PC-9 (cell line): ENCODE measurements at regions not wholly inside any gene's neighbourhood (a gene's known extent, or its start where the extent isn't known, plus 50 kb on each side); places are given as distances from the start of the nearest gene placed in this dataset.

Experiments used
- BruUV-seq: library from RNA; stranded (reverse); fragments of 400-500 nt; replicated peaks from 2 replicates; lab custom pipeline; 2021; lab: Mats Ljungman, UMichigan
- CTCF ChIA-PET: fragments of 300-600 bp; sonication (Branson Sonifier 250); formaldehyde crosslinking; loops from one replicate; lab custom pipeline; 2022; ENCODE audit warnings: antibody characterized with exemption; lab: Charles Lee
- POLR2A ChIA-PET: fragments of 300-600 bp; sonication (Branson Sonifier 250); formaldehyde crosslinking; loops from one replicate; lab custom pipeline; 2022; ENCODE audit warnings: antibody characterized with exemption; ENCODE audit not compliant: unreplicated experiment; lab: Charles Lee
- DNase-seq, 2 experiments: peaks; one replicate each; pipeline versions ENCODE4 v3.0.0 to v3.0.0-alpha.2; 2015 to 2022; ENCODE audit warnings: mixed read lengths in 1 of 2
- H2AFZ ChIP-seq: fragments of 200-600 bp; sonication (generic); 2 replicates; pipeline ENCODE4 v1.8.1; 2017; ENCODE audit warnings: antibody characterized with exemption
- H3F3A ChIP-seq: fragments of 200-600 bp; sonication (generic); 2 replicates; pipeline ENCODE4 v1.8.1; 2017; ENCODE audit warnings: antibody characterized with exemption, mild to moderate bottlenecking, low read depth; ENCODE audit not compliant: insufficient read depth
- H3K27ac ChIP-seq: fragments of 200-600 bp; sonication (generic); 2 replicates; pipeline ENCODE4 v1.6.1; 2016; ENCODE audit warnings: mixed run types
- H3K27me3 ChIP-seq: fragments of 200-600 bp; sonication (generic); 2 replicates; pipeline ENCODE4 v1.6.1; 2016; ENCODE audit warnings: low read depth, mixed run types; ENCODE audit not compliant: insufficient read depth
- H3K36me3 ChIP-seq: fragments of 200-600 bp; sonication (generic); 2 replicates; pipeline ENCODE4 v1.6.1; 2016; ENCODE audit warnings: low read depth, mixed run types
- H3K4me1 ChIP-seq: fragments of 200-600 bp; sonication (generic); replicated peaks from 2 replicates; pipeline ENCODE4 v1.6.1; 2016; ENCODE audit warnings: mixed run types; ENCODE audit not compliant: insufficient read depth
- H3K4me2 ChIP-seq: fragments of 200-600 bp; sonication (generic); 2 replicates; pipeline ENCODE4 v1.6.1; 2017; ENCODE audit warnings: mixed run types
- H3K4me3 ChIP-seq: fragments of 200-600 bp; sonication (generic); 2 replicates; pipeline ENCODE4 v1.6.1; 2016; ENCODE audit warnings: mixed run types
- H3K79me2 ChIP-seq: fragments of 200-600 bp; sonication (generic); 2 replicates; pipeline ENCODE4 v1.6.1; 2017; ENCODE audit warnings: low read depth, mixed run types
- H3K9me2 ChIP-seq: fragments of 200-600 bp; sonication (generic); 2 replicates; pipeline ENCODE4 v1.8.1; 2017; ENCODE audit warnings: mild to moderate bottlenecking; ENCODE audit not compliant: insufficient read depth
- H3K9me3 ChIP-seq: fragments of 200-600 bp; sonication (generic); 2 replicates; pipeline ENCODE4 v1.8.1; 2016; ENCODE audit warnings: low read depth; ENCODE audit not compliant: insufficient read depth
- H4K20me1 ChIP-seq: fragments of 200-600 bp; sonication (generic); 2 replicates; pipeline ENCODE4 v1.8.1; 2017; ENCODE audit not compliant: insufficient read depth
- CTCF ChIP-seq: fragments of 200-600 bp; sonication (generic); conservative IDR thresholded peaks from 2 replicates; pipeline ENCODE4 v1.6.1; 2017; ENCODE audit warnings: mixed run types, antibody characterized with exemption, mild to moderate bottlenecking, moderate library complexity
- EZH2 ChIP-seq: fragments of 200-600 bp; sonication (generic); IDR thresholded peaks from 2 replicates; pipeline ENCODE4 v1.8.0; 2017; ENCODE audit warnings: antibody characterized with exemption, low read depth
- intact Hi-C: fragments of 100-400 bp; cut with micrococcal nuclease; formaldehyde crosslinking; loops from one replicate; pipeline ENCODE4 v1.10.0; 2022; ENCODE audit not compliant: unreplicated experiment

- DNase-seq, result no peak
- no peaks in the 10 kb centered on the region for H3K4me1 ChIP-seq
- ChIA-PET CTCF (no interaction called here), POLR2A (no interaction called here)
- TF ChIP-seq EZH2, result no peak
- no peak for TF ChIP-seq CTCF
- no peak overlapping the region for H3K4me3 ChIP-seq
- H3K27ac ChIP-seq, result no peak overlapping the region
- intact Hi-C loops, result loop anchor here (1.0 to 10.0 kb wide), 4 partner anchors 286 to 1348 kb away; no protein-coding TSS in a partner anchor
- H3K4me2 ChIP-seq, result no peak overlapping the region
- no peaks in the 10 kb centered on the region for H3K79me2 ChIP-seq
- no TSS peak for BruUV-seq
- peaks cover 12% of the 10 kb centered on the region for H3K27me3 ChIP-seq
- H3F3A ChIP-seq, result peaks cover 4% of the 10 kb centered on the region
- H2AFZ ChIP-seq, result no peak overlapping the region
- H3K9me3 ChIP-seq, result no peaks in the 10 kb centered on the region; the same call in 1 of the 2 replicates
- H3K36me3 ChIP-seq, result no peaks in the 10 kb centered on the region
- no peaks in the 10 kb centered on the region for H3K9me2 ChIP-seq
- 0 out of 2 replicates have a peak, but pooled peaks cover 3% of the 10 kb centered on the region for H4K20me1 ChIP-seq
Observed at GRCh38 chr22:44622679-44623078, 79.3 kb upstream of the PRR5 start.

GRCh38 chr22:44622147-44622427, 79.9 kb upstream of the PRR5 start:
- H3K4me3 ChIP-seq, result no peak overlapping the region
- H3K4me2 ChIP-seq, result no peak overlapping the region
- ChIA-PET CTCF (no interaction called here), POLR2A (no interaction called here)
- no TSS peak for BruUV-seq
- peak in 1 of 2 experiments; percentile 15 for DNase-seq
- H3K36me3 ChIP-seq, result no peaks in the 10 kb centered on the region
- H3K27ac ChIP-seq, result no peak overlapping the region
- H3K4me1 ChIP-seq, result no peaks in the 10 kb centered on the region
- intact Hi-C loops, result loop anchor here (2.0 to 10.0 kb wide), 3 partner anchors 285 to 1347 kb away; no protein-coding TSS in a partner anchor
- no peaks in the 10 kb centered on the region; the same call in 1 of the 2 replicates for H3K9me3 ChIP-seq
- H3F3A ChIP-seq, result peaks cover 10% of the 10 kb centered on the region
- 0 out of 2 replicates have a peak, but pooled peaks cover 3% of the 10 kb centered on the region for H4K20me1 ChIP-seq
- TF ChIP-seq EZH2 (no peak), CTCF (no peak)
- H3K9me2 ChIP-seq, result no peaks in the 10 kb centered on the region
- H3K79me2 ChIP-seq, result no peaks in the 10 kb centered on the region
- no peak overlapping the region for H2AFZ ChIP-seq
- peaks cover 6% of the 10 kb centered on the region; the same call in 1 of the 2 replicates for H3K27me3 ChIP-seq

GRCh38 chr22:44621401-44622146, 80.4 kb upstream of the PRR5 start:
- peaks cover 1% of the 10 kb centered on the region; the same call in 1 of the 2 replicates for H3K27me3 ChIP-seq
- H3K36me3 ChIP-seq, result no peaks in the 10 kb centered on the region
- H3K9me3 ChIP-seq, result no peaks in the 10 kb centered on the region; the same call in 1 of the 2 replicates
- POLR2A ChIA-PET, result no interaction called here
- no peak overlapping the region for H3K27ac ChIP-seq
- CTCF ChIA-PET, result no interaction called here
- no peaks in the 10 kb centered on the region for H3K4me1 ChIP-seq
- intact Hi-C loops, result loop anchor here (2.0 to 10.0 kb wide), 3 partner anchors 285 to 1347 kb away; no protein-coding TSS in a partner anchor
- no peaks in the 10 kb centered on the region for H3K79me2 ChIP-seq
- no peak overlapping the region for H2AFZ ChIP-seq
- TF ChIP-seq CTCF (no peak), EZH2 (no peak)
- BruUV-seq, result no TSS peak
- H3F3A ChIP-seq, result peaks cover 11% of the 10 kb centered on the region
- H3K4me3 ChIP-seq, result no peak overlapping the region
- no peaks in the 10 kb centered on the region for H3K9me2 ChIP-seq
- H4K20me1 ChIP-seq, result 0 out of 2 replicates have a peak, but pooled peaks cover 3% of the 10 kb centered on the region
- no peak overlapping the region for H3K4me2 ChIP-seq
- DNase-seq, result no peak
